ENCODE measurements at regions not wholly inside any gene's neighbourhood (a gene's known extent, or its start where the extent isn't known, plus 50 kb on each side); places are given as distances from the start of the nearest gene placed in this dataset.

DNA sequence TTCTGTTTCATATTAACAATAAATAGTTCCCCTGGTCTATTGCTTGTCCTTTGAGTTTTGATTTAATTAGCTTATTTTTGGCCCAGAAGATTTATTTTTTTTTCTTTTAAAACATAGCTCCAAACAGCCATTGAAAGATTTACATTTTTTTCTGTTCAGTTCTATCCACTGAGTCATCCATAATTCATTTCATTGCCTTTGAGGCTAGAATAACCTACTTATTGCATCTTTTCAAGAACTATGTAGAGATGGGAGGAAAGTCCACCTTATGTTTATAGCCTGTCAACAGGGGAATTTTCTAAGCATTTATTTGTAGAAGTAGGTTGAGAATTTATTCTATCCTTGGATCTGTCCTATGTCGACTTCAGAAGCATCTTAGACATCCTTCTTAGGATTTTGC is 53.4 kb upstream of the CHD2 start:
- TF ChIP-seq ATF7 (IDR thresholded peaks at IDR 0.05) (no peak), ATF7 (CRISPR knock-in tag; IDR thresholded peaks at IDR 0.05) (no peak), U2AF2 (IDR thresholded peaks at IDR 0.05; ENCODE audit: low read depth, low read length) (no peak), PHF8 (CRISPR knock-in tag; IDR thresholded peaks at IDR 0.05) (no peak), RARA (CRISPR knock-in tag; IDR thresholded peaks at IDR 0.05) (no peak), KLF16 (CRISPR knock-in tag; IDR thresholded peaks at IDR 0.05) (no peak), ATF7-NPFF (CRISPR knock-in tag; IDR thresholded peaks at IDR 0.05; ENCODE audit: low read depth) (no peak), RFX5 (IDR thresholded peaks at IDR 0.05; ENCODE audit: low read depth, low read length) (no peak), PCBP1 (IDR thresholded peaks at IDR 0.05; ENCODE audit: borderline replicate concordance, low read depth, low read length) (no peak), FOXA3 (CRISPR knock-in tag; IDR thresholded peaks at IDR 0.05) (no peak), SRF (IDR thresholded peaks at IDR 0.05; ENCODE audit: low read depth, low read length) (no peak), ZNF274 (CRISPR knock-in tag; IDR thresholded peaks at IDR 0.05) (no peak), FOXC1 (CRISPR knock-in tag; IDR thresholded peaks at IDR 0.05; ENCODE audit: borderline replicate concordance) (no peak)
- TF ChIP-seq, protein P1, sequence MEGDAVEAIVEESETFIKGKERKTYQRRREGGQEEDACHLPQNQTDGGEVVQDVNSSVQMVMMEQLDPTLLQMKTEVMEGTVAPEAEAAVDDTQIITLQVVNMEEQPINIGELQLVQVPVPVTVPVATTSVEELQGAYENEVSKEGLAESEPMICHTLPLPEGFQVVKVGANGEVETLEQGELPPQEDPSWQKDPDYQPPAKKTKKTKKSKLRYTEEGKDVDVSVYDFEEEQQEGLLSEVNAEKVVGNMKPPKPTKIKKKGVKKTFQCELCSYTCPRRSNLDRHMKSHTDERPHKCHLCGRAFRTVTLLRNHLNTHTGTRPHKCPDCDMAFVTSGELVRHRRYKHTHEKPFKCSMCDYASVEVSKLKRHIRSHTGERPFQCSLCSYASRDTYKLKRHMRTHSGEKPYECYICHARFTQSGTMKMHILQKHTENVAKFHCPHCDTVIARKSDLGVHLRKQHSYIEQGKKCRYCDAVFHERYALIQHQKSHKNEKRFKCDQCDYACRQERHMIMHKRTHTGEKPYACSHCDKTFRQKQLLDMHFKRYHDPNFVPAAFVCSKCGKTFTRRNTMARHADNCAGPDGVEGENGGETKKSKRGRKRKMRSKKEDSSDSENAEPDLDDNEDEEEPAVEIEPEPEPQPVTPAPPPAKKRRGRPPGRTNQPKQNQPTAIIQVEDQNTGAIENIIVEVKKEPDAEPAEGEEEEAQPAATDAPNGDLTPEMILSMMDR (CRISPR knock-in tag; IDR thresholded peaks at IDR 0.05), result no peak
- TF ChIP-seq, protein P2, sequence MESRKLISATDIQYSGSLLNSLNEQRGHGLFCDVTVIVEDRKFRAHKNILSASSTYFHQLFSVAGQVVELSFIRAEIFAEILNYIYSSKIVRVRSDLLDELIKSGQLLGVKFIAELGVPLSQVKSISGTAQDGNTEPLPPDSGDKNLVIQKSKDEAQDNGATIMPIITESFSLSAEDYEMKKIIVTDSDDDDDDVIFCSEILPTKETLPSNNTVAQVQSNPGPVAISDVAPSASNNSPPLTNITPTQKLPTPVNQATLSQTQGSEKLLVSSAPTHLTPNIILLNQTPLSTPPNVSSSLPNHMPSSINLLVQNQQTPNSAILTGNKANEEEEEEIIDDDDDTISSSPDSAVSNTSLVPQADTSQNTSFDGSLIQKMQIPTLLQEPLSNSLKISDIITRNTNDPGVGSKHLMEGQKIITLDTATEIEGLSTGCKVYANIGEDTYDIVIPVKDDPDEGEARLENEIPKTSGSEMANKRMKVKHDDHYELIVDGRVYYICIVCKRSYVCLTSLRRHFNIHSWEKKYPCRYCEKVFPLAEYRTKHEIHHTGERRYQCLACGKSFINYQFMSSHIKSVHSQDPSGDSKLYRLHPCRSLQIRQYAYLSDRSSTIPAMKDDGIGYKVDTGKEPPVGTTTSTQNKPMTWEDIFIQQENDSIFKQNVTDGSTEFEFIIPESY (CRISPR knock-in tag; IDR thresholded peaks at IDR 0.05), result no peak
